Fibroblast of skin of right quadriceps (primary cell): ENCODE measurements at regions not wholly inside any gene's neighbourhood (a gene's known extent, or its start where the extent isn't known, plus 50 kb on each side); places are given as distances from the start of the nearest gene placed in this dataset.

ENCODE experiments used
- DNase-seq: peaks from one replicate; pipeline ENCODE4 v3.0.0-alpha.2; 2013

GRCh38 chr21:43316156-43316845, 110.6 kb downstream of the SIK1 start:
- no peak for DNase-seq

GRCh38 chr21:43315244-43316137, 111.4 kb downstream of the SIK1 start:
- no peak for DNase-seq

- DNase-seq = no peak
Measured at GRCh38 chr21:43313939-43314405, 113.0 kb downstream of the SIK1 start.

- no peak for DNase-seq
Measured at GRCh38 chr21:43313221-43313938, 113.6 kb downstream of the SIK1 start.

GRCh38 chr21:43312751-43313169, 114.2 kb downstream of the SIK1 start:
- no peak for DNase-seq

GRCh38 chr21:43312011-43312410, 114.9 kb downstream of the SIK1 start:
- no peak for DNase-seq

GRCh38 chr21:43311301-43311817, 115.6 kb downstream of the SIK1 start:
- DNase-seq = no peak

- no peak for DNase-seq
Measured at GRCh38 chr21:43308815-43309283, 118.1 kb downstream of the SIK1 start.

GRCh38 chr21:43308101-43308814, 118.7 kb downstream of the SIK1 start:
- DNase-seq = no peak

GRCh38 chr21:43307677-43308070, 119.3 kb downstream of the SIK1 start:
- no peak for DNase-seq

GRCh38 chr21:43306911-43307676, 119.8 kb downstream of the SIK1 start:
- DNase-seq = no peak

- no peak for DNase-seq
Measured at GRCh38 chr21:43306391-43306790, 120.5 kb downstream of the SIK1 start.

GRCh38 chr21:43305811-43306311, 121.1 kb downstream of the SIK1 start:
- DNase-seq = no peak

- no peak for DNase-seq
Measured at GRCh38 chr21:43305336-43305665, 121.6 kb downstream of the SIK1 start.

- no peak for DNase-seq
Measured at GRCh38 chr21:43304621-43305335, 122.2 kb downstream of the SIK1 start.

- no peak for DNase-seq
Measured at GRCh38 chr21:43304206-43304605, 122.7 kb downstream of the SIK1 start.

GRCh38 chr21:43303275-43304178, 123.4 kb downstream of the SIK1 start:
- DNase-seq = no peak

GRCh38 chr21:43302769-43303168, 124.2 kb downstream of the SIK1 start:
- DNase-seq = no peak

- DNase-seq = no peak
Measured at GRCh38 chr21:43302062-43302700, 124.8 kb downstream of the SIK1 start.
